ENCODE measurements at regions not wholly inside any gene's neighbourhood (a gene's known extent, or its start where the extent isn't known, plus 50 kb on each side); places are given as distances from the start of the nearest gene placed in this dataset.

DNA sequence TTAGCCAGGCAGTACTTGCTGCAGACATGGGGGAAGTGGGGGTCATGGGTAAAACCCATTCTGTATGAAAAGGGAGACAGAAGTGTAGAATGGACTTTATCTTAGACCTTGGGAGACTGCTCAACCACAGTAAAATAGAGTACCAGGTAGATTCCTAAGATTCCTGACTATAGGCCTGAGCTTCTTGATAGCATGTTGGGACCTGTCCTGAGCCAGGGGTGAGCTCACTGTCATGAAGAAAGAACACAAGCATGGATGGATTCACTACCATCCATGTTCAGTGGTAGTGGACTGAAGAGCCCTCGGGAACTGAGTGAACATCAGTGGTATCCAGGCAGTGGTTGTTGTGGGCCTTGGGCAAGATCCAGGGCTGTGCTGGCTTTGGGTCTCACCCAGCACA is 1003.8 kb downstream of the TMTC2 start:
- POLR2A ChIA-PET: no interaction called here
- no peak overlapping the region for H3K27ac Mint-ChIP-seq
- H3K9me3 Mint-ChIP-seq: peaks cover 2 to 31% (median 11%) of the 10 kb centered on the region in 9 donors

DNA sequence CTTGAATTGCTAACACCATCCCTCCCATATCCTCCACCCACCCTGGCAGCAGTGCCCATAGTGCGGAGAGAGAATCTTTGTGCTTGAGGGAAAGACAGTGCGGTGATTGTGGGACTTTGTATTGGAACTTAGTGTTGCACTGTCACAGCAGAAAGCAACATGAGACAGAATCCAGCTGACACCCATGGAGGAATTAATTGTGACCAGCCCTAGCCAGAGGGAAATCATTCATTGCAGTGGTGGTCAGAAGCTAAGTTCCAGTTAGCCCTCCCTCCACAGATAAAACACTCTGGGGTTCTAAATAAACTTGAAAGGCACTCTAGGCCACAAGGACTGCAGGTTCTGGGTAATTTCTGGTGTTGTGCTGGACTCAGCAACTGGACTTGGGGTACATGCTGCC is 1002.6 kb downstream of the TMTC2 start:
- ATAC-seq: no peak
- Mint-ChIP-seq H3K27ac (no peak overlapping the region), H3K36me3 (no peaks in the 10 kb centered on the region), H3K4me3 (no peak overlapping the region), H3K9me3 (peaks cover 2 to 29% (median 11%) of the 10 kb centered on the region in 9 donors), H3K4me1 (no peaks in the 10 kb centered on the region), H3K27me3 (no peaks in the 10 kb centered on the region)
- no peak for DNase-seq
- POLR2A ChIA-PET: no interaction called here

More for the DNA sequence above, 1003.8 kb downstream of the TMTC2 start:
- DNase-seq (no peak), ATAC-seq (no peak)
- no peaks in the 10 kb centered on the region for H3K4me1 Mint-ChIP-seq
- H3K4me3 Mint-ChIP-seq: no peak overlapping the region
- no peaks in the 10 kb centered on the region for H3K27me3 Mint-ChIP-seq
- no peaks in the 10 kb centered on the region for H3K36me3 Mint-ChIP-seq

DNA sequence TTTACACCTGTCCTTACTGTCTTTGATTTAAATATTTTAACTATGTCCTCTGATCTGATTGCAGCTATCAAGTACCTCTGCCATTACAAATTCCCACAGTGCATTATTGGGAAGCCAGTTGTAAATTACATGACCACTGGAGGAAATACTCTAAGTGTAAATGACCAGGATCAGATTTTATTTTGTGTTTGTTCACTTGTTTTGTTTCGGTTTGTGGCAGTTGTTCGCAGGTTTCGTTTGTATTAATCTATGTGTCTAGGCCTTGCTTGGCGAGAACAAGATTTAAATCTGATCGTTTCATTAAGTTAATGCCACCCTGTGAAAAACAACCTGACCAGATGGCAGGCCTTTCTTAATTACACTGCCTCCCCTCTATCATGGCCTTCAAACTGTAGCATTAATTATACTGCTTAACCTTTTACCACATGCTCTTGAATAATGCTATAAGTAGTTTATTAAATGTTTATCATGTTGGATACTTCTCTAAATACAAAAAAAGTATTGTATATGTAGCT is 990.1 kb downstream of the TMTC2 start:
- H3K27ac Mint-ChIP-seq: no peak overlapping the region
- POLR2A ChIA-PET: no interaction called here
- ATAC-seq: no peak
- H3K9me3 Mint-ChIP-seq: peaks cover 0 to 3% (median 0%) of the 10 kb centered on the region in 9 donors
- no peaks in the 10 kb centered on the region for H3K4me1 Mint-ChIP-seq
- H3K36me3 Mint-ChIP-seq: no peaks in the 10 kb centered on the region
- no peaks in the 10 kb centered on the region for H3K27me3 Mint-ChIP-seq
- no peak for DNase-seq
- H3K4me3 Mint-ChIP-seq: no peak overlapping the region

DNA sequence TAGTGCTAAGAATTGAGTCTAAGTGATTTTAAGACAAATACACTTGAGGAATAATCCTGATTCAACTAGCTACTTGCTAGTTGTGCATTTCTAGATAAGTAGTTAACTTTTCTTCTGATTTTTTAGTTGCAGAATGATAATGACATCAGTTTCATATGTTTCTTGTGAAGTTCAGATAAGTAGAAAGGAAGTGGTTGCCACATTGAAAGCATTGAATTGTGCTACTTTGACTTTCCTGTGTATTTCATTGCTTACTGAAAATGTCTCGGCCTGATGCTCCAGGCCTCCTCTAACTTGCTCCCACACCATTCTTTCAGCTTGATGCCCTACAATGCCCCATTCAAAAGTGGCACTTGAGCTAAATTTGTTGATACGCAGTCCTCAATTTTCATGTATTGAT is 980.0 kb downstream of the TMTC2 start:
- Mint-ChIP-seq H3K9me3 (peaks cover 0 to 11% (median 4%) of the 10 kb centered on the region in 9 donors), H3K27ac (no peak overlapping the region), H3K4me1 (no peaks in the 10 kb centered on the region), H3K27me3 (no peaks in the 10 kb centered on the region), H3K36me3 (peaks cover 0 to 2% (median 0%) of the 10 kb centered on the region in 3 donors), H3K4me3 (no peak overlapping the region)
- ATAC-seq (no peak), DNase-seq (no peak)
- POLR2A ChIA-PET: no interaction called here

DNA sequence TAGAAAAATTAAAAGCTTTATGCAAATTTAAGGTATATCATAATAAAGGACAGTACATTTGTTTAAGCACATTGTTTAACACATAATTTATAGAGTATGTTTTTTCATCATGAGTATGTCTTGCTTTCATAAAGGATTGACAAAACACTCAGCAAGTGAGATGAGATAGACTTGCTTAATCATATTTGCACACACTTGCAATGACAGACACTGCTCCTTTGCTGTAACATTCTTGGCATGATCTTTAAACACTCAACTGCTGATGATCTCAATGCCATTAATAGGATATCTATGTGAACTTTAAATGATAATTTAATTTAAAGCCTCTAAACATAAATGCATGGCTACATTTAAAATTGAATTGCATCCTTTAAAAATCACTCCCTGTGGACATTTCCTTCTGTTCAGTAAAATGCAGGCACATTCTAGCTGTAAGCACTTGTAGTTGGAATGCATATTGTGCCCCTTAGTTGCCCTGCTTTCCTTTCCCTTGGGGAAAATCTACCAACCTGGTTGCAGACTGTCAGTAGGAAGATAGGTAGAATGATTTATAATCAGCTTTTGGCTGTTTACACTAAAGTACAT is 979.0 kb downstream of the TMTC2 start:
- H3K27ac Mint-ChIP-seq: no peak overlapping the region
- no peaks in the 10 kb centered on the region for H3K4me1 Mint-ChIP-seq
- no peaks in the 10 kb centered on the region for H3K27me3 Mint-ChIP-seq
- H3K36me3 Mint-ChIP-seq: no peaks in the 10 kb centered on the region
- H3K4me3 Mint-ChIP-seq: no peak overlapping the region
- no peak for ATAC-seq
- DNase-seq: no peak
- H3K9me3 Mint-ChIP-seq: peaks cover 0 to 10% (median 0%) of the 10 kb centered on the region in 9 donors
- POLR2A ChIA-PET: no interaction called here

DNA sequence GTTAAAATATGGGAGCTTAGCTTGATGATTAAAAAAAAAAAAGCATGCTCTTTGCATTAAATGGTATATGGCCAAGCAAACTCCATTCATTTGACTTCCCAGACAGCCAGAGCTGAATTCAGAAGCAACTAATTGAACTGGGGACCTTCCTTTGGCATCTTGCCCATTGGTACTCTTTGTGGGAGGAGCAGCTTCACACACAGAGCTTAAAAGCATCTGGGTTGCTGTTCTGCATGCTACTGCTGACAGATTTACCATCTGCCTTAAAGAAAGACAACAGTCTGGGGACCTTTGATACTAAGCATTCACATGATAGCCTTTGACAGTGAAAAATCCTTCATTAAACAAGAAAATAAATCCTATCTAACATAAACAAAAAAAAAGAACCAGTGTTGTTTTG is 977.9 kb downstream of the TMTC2 start:
- Mint-ChIP-seq H3K27ac (no peak overlapping the region), H3K9me3 (peaks cover 0 to 10% (median 0%) of the 10 kb centered on the region in 9 donors), H3K36me3 (no peaks in the 10 kb centered on the region), H3K4me1 (no peaks in the 10 kb centered on the region), H3K4me3 (no peak overlapping the region), H3K27me3 (no peaks in the 10 kb centered on the region)
- DNase-seq: no peak
- ATAC-seq: no peak
- POLR2A ChIA-PET: no interaction called here

DNA sequence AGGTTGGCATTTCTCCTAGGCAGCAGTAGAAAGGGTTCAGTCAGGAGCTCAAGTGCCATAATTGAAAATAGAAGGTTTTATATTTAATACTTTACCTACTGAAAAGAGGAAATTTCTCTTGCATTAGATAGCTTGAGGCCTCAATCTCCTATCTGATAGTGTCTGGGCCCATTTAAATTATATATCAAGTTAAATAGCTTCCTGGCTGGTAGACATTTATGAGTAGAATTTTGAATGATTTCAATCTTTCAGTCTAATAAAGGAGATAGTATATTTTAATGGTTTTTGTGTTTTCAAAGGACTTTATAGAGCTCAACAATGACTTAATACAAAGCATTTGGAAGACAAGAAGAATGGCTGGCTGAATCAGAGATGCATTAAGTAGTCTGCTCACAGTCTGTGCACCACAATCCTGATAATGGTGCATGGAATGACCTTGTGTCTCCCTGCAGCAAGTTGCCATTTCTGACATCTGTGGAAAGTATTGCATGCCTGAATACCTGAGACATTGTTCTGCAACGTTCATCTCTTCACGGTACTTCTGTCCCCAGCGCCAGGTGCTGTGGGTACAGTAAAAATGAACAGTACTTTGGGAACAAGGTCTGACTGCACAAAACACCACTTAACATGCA is 974.1 kb downstream of the TMTC2 start:
- no peak overlapping the region for H3K27ac Mint-ChIP-seq
- POLR2A ChIA-PET: no interaction called here
- H3K4me1 Mint-ChIP-seq: no peaks in the 10 kb centered on the region
- no peaks in the 10 kb centered on the region for H3K27me3 Mint-ChIP-seq
- H3K36me3 Mint-ChIP-seq: no peaks in the 10 kb centered on the region
- peaks cover 0 to 10% (median 0%) of the 10 kb centered on the region in 9 donors for H3K9me3 Mint-ChIP-seq
- H3K4me3 Mint-ChIP-seq: no peak overlapping the region
- ATAC-seq (no peak), DNase-seq (no peak)

DNA sequence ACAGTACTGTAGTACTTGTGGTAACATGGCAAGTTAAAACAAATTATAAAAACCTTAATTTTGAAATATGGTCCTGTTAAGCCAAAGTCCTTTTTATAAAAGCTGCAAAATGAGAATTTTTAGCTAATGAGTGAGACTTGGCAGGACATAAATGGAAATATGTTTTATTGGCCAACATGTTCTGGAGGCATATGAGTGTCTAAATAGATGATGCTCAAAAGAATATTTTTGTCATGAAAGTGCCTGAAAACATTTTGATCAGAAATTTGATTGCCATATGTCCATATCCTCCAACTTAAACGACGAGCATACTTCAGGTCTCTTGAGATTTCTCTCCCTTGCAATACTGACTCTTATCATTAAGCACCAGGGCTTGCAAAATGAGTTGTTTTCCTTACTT is 972.6 kb downstream of the TMTC2 start:
- POLR2A ChIA-PET: no interaction called here
- DNase-seq (no peak), ATAC-seq (no peak)
- no peak overlapping the region for H3K27ac Mint-ChIP-seq
- no peaks in the 10 kb centered on the region for H3K36me3 Mint-ChIP-seq
- H3K27me3 Mint-ChIP-seq: no peaks in the 10 kb centered on the region
- peaks cover 0 to 10% (median 0%) of the 10 kb centered on the region in 9 donors for H3K9me3 Mint-ChIP-seq
- H3K4me1 Mint-ChIP-seq: no peaks in the 10 kb centered on the region
- H3K4me3 Mint-ChIP-seq: no peak overlapping the region

DNA sequence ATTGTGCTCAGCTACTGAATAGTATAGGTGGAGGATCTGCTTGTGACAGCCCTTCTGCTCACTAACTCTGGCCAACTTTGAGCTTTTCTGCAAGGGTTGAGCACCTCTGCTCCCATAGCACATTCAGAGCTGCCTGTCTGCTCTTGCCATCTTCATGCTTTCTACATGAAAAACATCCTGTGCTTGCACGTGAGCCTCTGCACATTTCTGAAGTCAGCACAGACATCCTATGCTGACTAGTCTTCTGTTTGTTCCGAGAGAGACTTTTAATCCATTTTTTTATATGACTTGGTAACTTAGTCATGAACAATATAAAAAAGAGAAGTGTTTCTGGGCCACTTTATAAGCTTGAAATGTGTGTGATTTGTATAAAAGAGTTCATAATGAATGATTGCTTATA is 969.3 kb downstream of the TMTC2 start:
- no peaks in the 10 kb centered on the region for H3K27me3 Mint-ChIP-seq
- H3K9me3 Mint-ChIP-seq: peaks cover 5 to 29% (median 14%) of the 10 kb centered on the region in 9 donors
- POLR2A ChIA-PET: no interaction called here
- peaks cover 0 to 2% (median 0%) of the 10 kb centered on the region in 3 donors for H3K36me3 Mint-ChIP-seq
- H3K27ac Mint-ChIP-seq: no peak overlapping the region
- H3K4me1 Mint-ChIP-seq: no peaks in the 10 kb centered on the region
- ATAC-seq (no peak), DNase-seq (no peak)
- H3K4me3 Mint-ChIP-seq: no peak overlapping the region

DNA sequence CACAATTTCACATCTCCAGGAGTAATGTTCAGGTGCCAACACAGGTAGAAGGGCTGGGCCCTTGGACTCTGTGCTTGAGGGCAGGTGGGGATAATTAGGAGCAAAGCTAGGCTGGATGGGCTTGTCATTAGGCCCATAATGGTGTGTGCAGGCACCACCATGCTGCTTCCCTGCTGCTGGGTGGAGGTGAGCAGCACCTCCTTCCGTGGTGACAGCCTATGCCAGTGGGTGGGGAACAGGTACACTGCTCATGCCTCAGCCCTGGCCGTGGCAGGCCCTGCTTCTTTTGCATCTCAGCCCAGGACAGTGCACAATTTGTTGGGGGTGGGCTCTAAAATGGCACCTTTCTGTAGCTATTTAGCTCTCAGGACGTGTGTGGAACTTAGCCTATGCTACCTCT is 955.5 kb downstream of the TMTC2 start:
- POLR2A ChIA-PET: no interaction called here
- Mint-ChIP-seq H3K27me3 (peaks cover 0 to 2% (median 0%) of the 10 kb centered on the region in 5 donors), H3K9me3 (peaks cover 0 to 13% (median 5%) of the 10 kb centered on the region in 9 donors), H3K4me3 (no peak overlapping the region), H3K36me3 (no peaks in the 10 kb centered on the region), H3K27ac (no peak overlapping the region), H3K4me1 (no peaks in the 10 kb centered on the region)
- ATAC-seq: no peak
- DNase-seq: no peak

DNA sequence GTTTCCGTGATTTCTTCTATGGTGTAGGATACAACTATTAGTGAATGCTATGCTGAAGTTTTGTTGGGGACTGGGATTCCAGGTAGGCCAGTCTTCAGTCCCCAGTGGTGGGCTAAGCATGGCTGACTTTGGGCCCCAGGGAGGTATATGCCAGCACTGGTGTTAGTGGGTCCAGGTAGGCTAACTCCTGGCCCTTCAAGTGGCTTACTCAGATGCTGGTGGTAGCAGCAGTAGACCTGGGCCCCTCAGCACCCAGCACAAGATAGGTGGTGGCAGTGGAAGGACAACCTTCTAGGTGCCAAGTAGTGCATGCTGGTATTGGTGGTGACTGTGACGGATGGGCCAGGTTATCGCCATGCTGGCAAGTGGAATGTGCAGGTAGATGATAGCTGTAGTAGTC is 955.1 kb downstream of the TMTC2 start:
- Mint-ChIP-seq H3K27me3 (peaks cover 0 to 2% (median 0%) of the 10 kb centered on the region in 5 donors), H3K4me1 (no peaks in the 10 kb centered on the region), H3K36me3 (no peaks in the 10 kb centered on the region), H3K4me3 (no peak overlapping the region), H3K27ac (no peak overlapping the region), H3K9me3 (peaks cover 0 to 13% (median 4%) of the 10 kb centered on the region in 9 donors)
- ATAC-seq (no peak), DNase-seq (no peak)
- POLR2A ChIA-PET: no interaction called here

DNA sequence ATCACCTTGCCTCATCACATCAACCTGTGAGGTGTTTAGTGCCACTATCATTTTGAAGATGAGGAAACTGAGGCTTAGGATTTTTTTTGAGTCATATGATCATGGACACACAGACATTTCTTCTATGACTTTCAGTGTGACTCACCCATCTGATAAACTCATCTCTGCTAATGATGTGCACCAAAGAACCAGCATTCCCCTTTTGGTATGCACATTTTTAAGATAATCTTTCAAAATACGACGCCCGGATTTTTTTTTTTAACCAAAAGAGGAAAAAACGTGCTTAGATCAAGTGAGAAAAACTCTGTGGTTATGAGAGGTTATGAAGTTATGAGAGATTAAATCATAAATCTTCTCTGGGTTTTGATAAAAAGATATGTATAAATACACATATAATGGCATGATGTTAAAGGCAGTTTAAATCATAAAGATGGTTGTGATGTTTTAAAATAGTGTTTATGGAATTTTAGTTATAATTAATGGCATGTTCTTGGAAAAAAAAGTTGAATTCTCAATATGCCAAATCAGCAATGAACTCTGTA is 948.1 kb downstream of the TMTC2 start:
- no peaks in the 10 kb centered on the region for H3K36me3 Mint-ChIP-seq
- H3K4me1 Mint-ChIP-seq: no peaks in the 10 kb centered on the region
- POLR2A ChIA-PET: no interaction called here
- ATAC-seq: no peak
- DNase-seq: no peak
- H3K27me3 Mint-ChIP-seq: no peaks in the 10 kb centered on the region
- peaks cover 0 to 4% (median 3%) of the 10 kb centered on the region in 9 donors for H3K9me3 Mint-ChIP-seq
- no peak overlapping the region for H3K27ac Mint-ChIP-seq
- no peak overlapping the region for H3K4me3 Mint-ChIP-seq

DNA sequence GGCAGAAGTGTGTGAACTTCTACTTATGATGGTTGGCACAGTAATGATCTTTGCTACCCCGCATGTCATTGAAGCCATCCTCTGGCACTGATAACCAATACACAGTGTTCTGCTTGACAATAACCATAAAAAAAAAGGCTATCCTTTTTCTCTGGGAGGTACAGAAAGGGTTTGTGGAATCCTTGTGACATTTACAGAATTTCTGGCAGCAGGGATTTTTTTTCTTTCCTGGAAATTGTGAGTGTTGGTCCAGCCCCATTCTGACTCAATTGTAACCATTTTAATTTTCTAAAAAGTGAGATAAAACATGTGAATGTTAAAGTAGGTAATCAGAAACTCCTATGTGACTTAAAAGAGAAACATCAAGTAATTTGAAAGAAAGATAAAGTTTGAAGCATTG is 943.8 kb downstream of the TMTC2 start:
- ATAC-seq: no peak
- no peak overlapping the region for H3K27ac Mint-ChIP-seq
- no peak for DNase-seq
- no peaks in the 10 kb centered on the region for H3K27me3 Mint-ChIP-seq
- peaks cover 0 to 5% (median 3%) of the 10 kb centered on the region in 9 donors for H3K9me3 Mint-ChIP-seq
- H3K4me1 Mint-ChIP-seq: no peaks in the 10 kb centered on the region
- no peaks in the 10 kb centered on the region for H3K36me3 Mint-ChIP-seq
- no peak overlapping the region for H3K4me3 Mint-ChIP-seq
- POLR2A ChIA-PET: no interaction called here

DNA sequence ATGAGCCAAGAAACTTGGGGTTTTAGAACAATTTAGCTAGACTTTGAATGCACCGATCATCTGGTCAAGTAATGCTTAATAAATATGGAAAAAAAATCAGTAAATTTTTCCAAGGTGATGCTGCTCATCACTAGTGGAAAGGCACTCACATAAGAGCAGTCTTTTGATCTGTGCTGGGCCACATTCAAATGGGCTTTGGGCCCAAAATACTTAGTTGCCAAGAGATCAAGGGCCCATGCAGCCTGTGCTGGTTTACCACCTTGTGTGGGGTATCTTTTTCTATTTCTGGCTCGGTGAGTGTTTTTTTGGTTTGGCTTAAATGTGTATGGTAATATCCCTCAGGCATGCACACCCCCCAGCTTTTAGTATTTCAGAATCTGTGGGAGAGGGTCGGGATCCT is 943.2 kb downstream of the TMTC2 start:
- peaks cover 0 to 5% (median 3%) of the 10 kb centered on the region in 9 donors for H3K9me3 Mint-ChIP-seq
- H3K36me3 Mint-ChIP-seq: no peaks in the 10 kb centered on the region
- no peaks in the 10 kb centered on the region for H3K4me1 Mint-ChIP-seq

More for the DNA sequence above, 943.2 kb downstream of the TMTC2 start:
- no peaks in the 10 kb centered on the region for H3K27me3 Mint-ChIP-seq
- ATAC-seq: no peak
- no peak for DNase-seq
- POLR2A ChIA-PET: no interaction called here
- H3K27ac Mint-ChIP-seq: no peak overlapping the region
- H3K4me3 Mint-ChIP-seq: no peak overlapping the region
